ENCODE measurements at regions not wholly inside any gene's neighbourhood (a gene's known extent, or its start where the extent isn't known, plus 50 kb on each side); places are given as distances from the start of the nearest gene placed in this dataset.

DNA sequence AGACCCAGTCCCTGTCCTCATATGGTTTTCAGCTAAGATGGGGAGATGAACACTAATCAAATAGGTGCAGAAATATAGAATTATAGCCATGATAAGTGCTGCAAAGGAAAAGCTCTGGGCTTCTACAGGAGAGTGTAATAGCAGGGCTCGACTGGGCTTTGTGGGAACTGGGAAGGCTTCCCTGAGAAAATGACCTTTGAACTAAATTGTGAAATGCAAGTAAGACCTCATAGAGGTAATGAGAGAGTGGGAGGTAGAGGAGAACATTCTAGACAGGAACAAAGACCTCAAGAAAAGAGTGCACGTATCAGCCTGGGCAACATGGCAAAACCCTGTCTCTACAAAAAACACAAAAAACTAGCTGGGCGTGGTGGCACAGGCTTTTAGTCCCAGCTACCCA is 231.6 kb downstream of the ABHD5 start:
- Histone ChIP-seq H3K36me3 (ENCODE audit: insufficient read depth, low read length) (no peaks in the 10 kb centered on the region), H3K9me3 (ENCODE audit: low read length) (no peaks in the 10 kb centered on the region), H2AFZ (ENCODE audit: low read depth, low read length) (no peak overlapping the region), H3K4me1 (ENCODE audit: insufficient read depth, low read length) (no peaks in the 10 kb centered on the region), H3K27me3 (ENCODE audit: insufficient read depth, low read length) (no peaks in the 10 kb centered on the region), H3K4me3 (ENCODE audit: low read length) (no peak overlapping the region)

- no peak overlapping the region for H2AFZ ChIP-seq (ENCODE audit: low read depth, low read length)
- H3K9me3 ChIP-seq (ENCODE audit: low read length): no peaks in the 10 kb centered on the region
- H3K27me3 ChIP-seq (ENCODE audit: insufficient read depth, low read length): no peaks in the 10 kb centered on the region
- H3K4me1 ChIP-seq (ENCODE audit: insufficient read depth, low read length): no peaks in the 10 kb centered on the region
- no peak overlapping the region for H3K4me3 ChIP-seq (ENCODE audit: low read length)
- no peaks in the 10 kb centered on the region for H3K36me3 ChIP-seq (ENCODE audit: insufficient read depth, low read length)
Measured at GRCh38 chr3:43923104-43923882, 232.6 kb downstream of the ABHD5 start.

GRCh38 chr3:43926055-43926454 is 235.3 kb downstream of the ABHD5 start:
- Histone ChIP-seq H2AFZ (ENCODE audit: low read depth, low read length) (no peak overlapping the region), H3K9me3 (ENCODE audit: low read length) (no peaks in the 10 kb centered on the region), H3K4me3 (ENCODE audit: low read length) (no peak overlapping the region), H3K36me3 (ENCODE audit: insufficient read depth, low read length) (no peaks in the 10 kb centered on the region), H3K27me3 (ENCODE audit: insufficient read depth, low read length) (no peaks in the 10 kb centered on the region), H3K4me1 (ENCODE audit: insufficient read depth, low read length) (no peaks in the 10 kb centered on the region)

GRCh38 chr3:43932921-43933320 is 242.2 kb downstream of the ABHD5 start:
- Histone ChIP-seq H3K27me3 (ENCODE audit: insufficient read depth, low read length) (no peaks in the 10 kb centered on the region), H3K4me1 (ENCODE audit: insufficient read depth, low read length) (no peaks in the 10 kb centered on the region), H2AFZ (ENCODE audit: low read depth, low read length) (no peak overlapping the region), H3K36me3 (ENCODE audit: insufficient read depth, low read length) (no peaks in the 10 kb centered on the region), H3K9me3 (ENCODE audit: low read length) (no peaks in the 10 kb centered on the region), H3K4me3 (ENCODE audit: low read length) (no peak overlapping the region)

- no peaks in the 10 kb centered on the region for H3K36me3 ChIP-seq (ENCODE audit: insufficient read depth, low read length)
- no peak overlapping the region for H3K4me3 ChIP-seq (ENCODE audit: low read length)
- no peak overlapping the region for H2AFZ ChIP-seq (ENCODE audit: low read depth, low read length)
- no peaks in the 10 kb centered on the region for H3K4me1 ChIP-seq (ENCODE audit: insufficient read depth, low read length)
- H3K9me3 ChIP-seq (ENCODE audit: low read length): no peaks in the 10 kb centered on the region
- H3K27me3 ChIP-seq (ENCODE audit: insufficient read depth, low read length): no peaks in the 10 kb centered on the region
Measured at GRCh38 chr3:43948013-43948412, 257.3 kb downstream of the ABHD5 start.

- no peak overlapping the region for H3K4me3 ChIP-seq (ENCODE audit: low read length)
- no peaks in the 10 kb centered on the region for H3K4me1 ChIP-seq (ENCODE audit: insufficient read depth, low read length)
- H3K27me3 ChIP-seq (ENCODE audit: insufficient read depth, low read length): no peaks in the 10 kb centered on the region
- no peak overlapping the region for H2AFZ ChIP-seq (ENCODE audit: low read depth, low read length)
- no peaks in the 10 kb centered on the region for H3K9me3 ChIP-seq (ENCODE audit: low read length)
- H3K36me3 ChIP-seq (ENCODE audit: insufficient read depth, low read length): no peaks in the 10 kb centered on the region
Measured at GRCh38 chr3:43949594-43949993, 258.9 kb downstream of the ABHD5 start.

GRCh38 chr3:43950775-43951174 is 260.0 kb downstream of the ABHD5 start:
- Histone ChIP-seq H3K36me3 (ENCODE audit: insufficient read depth, low read length) (no peaks in the 10 kb centered on the region), H3K27me3 (ENCODE audit: insufficient read depth, low read length) (peaks cover 2% of the 10 kb centered on the region)

DNA sequence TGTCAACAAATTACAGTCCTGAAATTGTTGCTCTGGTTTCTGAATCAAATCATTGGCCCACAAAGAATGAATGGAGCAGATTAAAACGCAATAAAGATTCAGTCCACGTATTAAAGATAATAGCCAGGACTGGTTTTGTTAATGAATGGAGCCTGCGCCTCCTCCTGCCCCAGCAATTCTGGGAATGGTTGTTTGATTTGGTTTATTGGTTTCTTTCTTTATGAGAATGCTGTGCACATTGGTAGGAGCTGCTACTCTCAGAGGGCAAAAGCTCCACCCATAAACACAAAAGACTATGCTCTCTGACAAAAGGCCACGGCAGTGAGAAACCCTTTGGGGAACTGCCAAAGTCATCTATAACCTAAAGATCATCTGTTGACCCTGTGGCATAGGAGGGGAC is 261.1 kb downstream of the ABHD5 start:
- no peaks in the 10 kb centered on the region for H3K36me3 ChIP-seq (ENCODE audit: insufficient read depth, low read length)
- H2AFZ ChIP-seq (ENCODE audit: low read depth, low read length): no peak overlapping the region
- H3K4me3 ChIP-seq (ENCODE audit: low read length): no peak overlapping the region
- peaks cover 3% of the 10 kb centered on the region for H3K27me3 ChIP-seq (ENCODE audit: insufficient read depth, low read length)
- no peaks in the 10 kb centered on the region for H3K9me3 ChIP-seq (ENCODE audit: low read length)
- no peaks in the 10 kb centered on the region for H3K4me1 ChIP-seq (ENCODE audit: insufficient read depth, low read length)

More at GRCh38 chr3:43950775-43951174, 260.0 kb downstream of the ABHD5 start:
- no peak overlapping the region for H3K4me3 ChIP-seq (ENCODE audit: low read length)
- H3K4me1 ChIP-seq (ENCODE audit: insufficient read depth, low read length): no peaks in the 10 kb centered on the region
- H3K9me3 ChIP-seq (ENCODE audit: low read length): no peaks in the 10 kb centered on the region
- no peak overlapping the region for H2AFZ ChIP-seq (ENCODE audit: low read depth, low read length)

DNA sequence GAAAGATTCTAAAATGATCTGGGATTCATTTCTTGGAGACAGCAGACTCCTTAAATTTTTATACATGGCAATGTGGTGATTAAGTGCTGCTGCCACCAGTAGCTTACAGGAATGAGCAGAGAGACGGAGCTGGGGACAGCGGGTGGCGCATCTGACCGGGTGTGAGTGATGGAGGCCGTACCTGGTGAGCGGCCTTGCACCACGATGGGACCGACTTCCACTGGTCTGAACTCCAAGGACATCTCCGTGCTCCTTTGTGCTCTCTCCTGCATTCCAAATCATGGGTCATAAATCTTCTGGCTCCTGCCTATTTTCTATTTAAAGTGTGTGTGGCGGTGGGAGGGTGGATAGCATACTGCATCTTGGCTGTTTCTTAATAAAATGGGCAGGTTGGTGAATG is 262.6 kb downstream of the ABHD5 start:
- Histone ChIP-seq H2AFZ (ENCODE audit: low read depth, low read length) (no peak overlapping the region), H3K9me3 (ENCODE audit: low read length) (no peaks in the 10 kb centered on the region), H3K36me3 (ENCODE audit: insufficient read depth, low read length) (no peaks in the 10 kb centered on the region), H3K27me3 (ENCODE audit: insufficient read depth, low read length) (peaks cover 3% of the 10 kb centered on the region), H3K4me3 (ENCODE audit: low read length) (no peak overlapping the region), H3K4me1 (ENCODE audit: insufficient read depth, low read length) (no peaks in the 10 kb centered on the region)

GRCh38 chr3:43953814-43954692 is 263.3 kb downstream of the ABHD5 start:
- Histone ChIP-seq H2AFZ (ENCODE audit: low read depth, low read length) (no peak overlapping the region), H3K4me1 (ENCODE audit: insufficient read depth, low read length) (no peaks in the 10 kb centered on the region), H3K27me3 (ENCODE audit: insufficient read depth, low read length) (peaks cover 3% of the 10 kb centered on the region), H3K4me3 (ENCODE audit: low read length) (no peak overlapping the region), H3K36me3 (ENCODE audit: insufficient read depth, low read length) (no peaks in the 10 kb centered on the region), H3K9me3 (ENCODE audit: low read length) (no peaks in the 10 kb centered on the region)

DNA sequence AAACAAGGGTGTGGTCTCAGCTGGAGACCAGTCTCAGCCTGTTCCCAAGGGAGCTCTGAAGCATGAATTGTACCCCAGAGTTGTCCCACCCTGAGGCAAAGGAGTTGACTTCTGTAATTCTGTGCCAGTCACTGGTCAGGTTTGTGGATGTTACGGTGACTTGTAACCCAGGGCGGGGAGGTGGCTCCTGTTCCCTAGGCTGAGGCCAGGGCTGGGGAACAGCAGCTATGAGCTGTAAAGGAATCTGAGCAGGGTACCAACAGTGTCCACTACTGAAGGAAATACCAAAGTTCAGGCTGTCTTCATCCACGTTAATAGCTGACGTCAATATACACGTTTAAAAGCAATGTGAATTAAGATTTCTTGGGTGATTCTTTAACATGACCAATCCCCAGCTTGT is 266.2 kb downstream of the ABHD5 start:
- peaks cover 3% of the 10 kb centered on the region for H3K27me3 ChIP-seq (ENCODE audit: insufficient read depth, low read length)
- no peaks in the 10 kb centered on the region for H3K36me3 ChIP-seq (ENCODE audit: insufficient read depth, low read length)
- H3K9me3 ChIP-seq (ENCODE audit: low read length): no peaks in the 10 kb centered on the region
- H3K4me3 ChIP-seq (ENCODE audit: low read length): no peak overlapping the region
- H2AFZ ChIP-seq (ENCODE audit: low read depth, low read length): no peak overlapping the region
- H3K4me1 ChIP-seq (ENCODE audit: insufficient read depth, low read length): no peaks in the 10 kb centered on the region

- no peaks in the 10 kb centered on the region for H3K9me3 ChIP-seq (ENCODE audit: low read length)
- H3K4me1 ChIP-seq (ENCODE audit: insufficient read depth, low read length): no peaks in the 10 kb centered on the region
- no peaks in the 10 kb centered on the region for H3K36me3 ChIP-seq (ENCODE audit: insufficient read depth, low read length)
- no peak overlapping the region for H2AFZ ChIP-seq (ENCODE audit: low read depth, low read length)
- no peak overlapping the region for H3K4me3 ChIP-seq (ENCODE audit: low read length)
- peaks cover 3% of the 10 kb centered on the region for H3K27me3 ChIP-seq (ENCODE audit: insufficient read depth, low read length)
Measured at GRCh38 chr3:43957553-43957952, 266.8 kb downstream of the ABHD5 start.

GRCh38 chr3:43958005-43958770 is 267.4 kb downstream of the ABHD5 start:
- Histone ChIP-seq H2AFZ (ENCODE audit: low read depth, low read length) (no peak overlapping the region), H3K9me3 (ENCODE audit: low read length) (no peaks in the 10 kb centered on the region), H3K4me3 (ENCODE audit: low read length) (no peak overlapping the region), H3K4me1 (ENCODE audit: insufficient read depth, low read length) (no peaks in the 10 kb centered on the region), H3K27me3 (ENCODE audit: insufficient read depth, low read length) (peaks cover 3% of the 10 kb centered on the region), H3K36me3 (ENCODE audit: insufficient read depth, low read length) (no peaks in the 10 kb centered on the region)

Measured in neuron (in vitro differentiated cells).